Colonic mucosa (tissue), 4 donors: ENCODE measurements at regions not wholly inside any gene's neighbourhood (a gene's known extent, or its start where the extent isn't known, plus 50 kb on each side); places are given as distances from the start of the nearest gene placed in this dataset.

Source experiments
- DNase-seq: peaks from one replicate; pipeline ENCODE4 v3.0.0-alpha.2; 2020
- H3K27ac ChIP-seq: fragments of 200-600 bp; one replicate; pipeline ENCODE4 v1.8.0; 2021
- H3K27me3 ChIP-seq: fragments of 200-600 bp; one replicate; pipeline ENCODE4 v1.8.0; 2021
- H3K36me3 ChIP-seq: fragments of 200-600 bp; one replicate; pipeline ENCODE4 v1.8.0; 2021
- H3K4me1 ChIP-seq: fragments of 200-600 bp; one replicate; pipeline ENCODE4 v1.8.0; 2021; ENCODE audit warnings: mild to moderate bottlenecking
- H3K4me3 ChIP-seq: fragments of 200-600 bp; one replicate; pipeline ENCODE4 v1.8.0; 2021
- H3K9ac ChIP-seq, 2 donors: one replicate each; pipeline ENCODE4 v1.7.0; 2013; ENCODE audit warnings: control low read depth in 2 of 2, low read depth in 2 of 2, low read length in 2 of 2
- H3K9me3 ChIP-seq: fragments of 200-600 bp; one replicate; pipeline ENCODE4 v1.8.0; 2021
- intact Hi-C: fragments of 100-400 bp; cut with DNase I; formaldehyde crosslinking; loops from one replicate; pipeline ENCODE4 v1.14.1; 2022
- TF ChIP-seq, protein P1 (sequence below): fragments of 200-600 bp; IDR thresholded peaks from one replicate; pipeline ENCODE4 v1.8.0; 2022; ENCODE audit warnings: antibody characterized with exemption, mild to moderate bottlenecking
- donor health status: healthy.
- donor health status: DM: no; HTN: no; CAD: no.
- donor health status: DM: no; HTN: no; CAD: no.

DNA sequence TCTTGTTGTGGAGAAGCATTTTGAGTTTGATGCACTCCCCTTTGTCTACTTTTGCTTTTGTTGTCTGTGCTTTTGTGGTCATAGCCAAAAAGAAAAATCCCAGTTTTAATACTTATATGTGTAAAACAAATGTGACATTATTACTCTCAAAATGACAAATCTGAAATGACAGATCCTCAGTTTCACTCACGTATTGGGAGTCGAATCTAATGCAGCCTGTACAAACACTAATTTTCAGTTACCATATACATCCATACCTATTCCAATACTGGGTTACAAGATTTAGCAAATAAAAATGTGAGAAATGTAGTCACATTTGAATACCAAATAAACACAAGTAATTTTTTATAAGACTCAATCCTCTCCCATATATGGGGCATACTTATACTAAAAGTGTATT, 148.2 kb upstream of the ZNF516 start:
- intact Hi-C loops = no loop called here
- Histone ChIP-seq H3K9ac (no peak overlapping the region), H3K36me3 (no peaks in the 10 kb centered on the region), H3K4me1 (no peaks in the 10 kb centered on the region), H3K9me3 (no peaks in the 10 kb centered on the region), H3K4me3 (no peak overlapping the region), H3K27ac (no peak overlapping the region), H3K27me3 (no peaks in the 10 kb centered on the region)
- no peak for DNase-seq
- TF ChIP-seq, protein P1, sequence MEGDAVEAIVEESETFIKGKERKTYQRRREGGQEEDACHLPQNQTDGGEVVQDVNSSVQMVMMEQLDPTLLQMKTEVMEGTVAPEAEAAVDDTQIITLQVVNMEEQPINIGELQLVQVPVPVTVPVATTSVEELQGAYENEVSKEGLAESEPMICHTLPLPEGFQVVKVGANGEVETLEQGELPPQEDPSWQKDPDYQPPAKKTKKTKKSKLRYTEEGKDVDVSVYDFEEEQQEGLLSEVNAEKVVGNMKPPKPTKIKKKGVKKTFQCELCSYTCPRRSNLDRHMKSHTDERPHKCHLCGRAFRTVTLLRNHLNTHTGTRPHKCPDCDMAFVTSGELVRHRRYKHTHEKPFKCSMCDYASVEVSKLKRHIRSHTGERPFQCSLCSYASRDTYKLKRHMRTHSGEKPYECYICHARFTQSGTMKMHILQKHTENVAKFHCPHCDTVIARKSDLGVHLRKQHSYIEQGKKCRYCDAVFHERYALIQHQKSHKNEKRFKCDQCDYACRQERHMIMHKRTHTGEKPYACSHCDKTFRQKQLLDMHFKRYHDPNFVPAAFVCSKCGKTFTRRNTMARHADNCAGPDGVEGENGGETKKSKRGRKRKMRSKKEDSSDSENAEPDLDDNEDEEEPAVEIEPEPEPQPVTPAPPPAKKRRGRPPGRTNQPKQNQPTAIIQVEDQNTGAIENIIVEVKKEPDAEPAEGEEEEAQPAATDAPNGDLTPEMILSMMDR = no peak

DNA sequence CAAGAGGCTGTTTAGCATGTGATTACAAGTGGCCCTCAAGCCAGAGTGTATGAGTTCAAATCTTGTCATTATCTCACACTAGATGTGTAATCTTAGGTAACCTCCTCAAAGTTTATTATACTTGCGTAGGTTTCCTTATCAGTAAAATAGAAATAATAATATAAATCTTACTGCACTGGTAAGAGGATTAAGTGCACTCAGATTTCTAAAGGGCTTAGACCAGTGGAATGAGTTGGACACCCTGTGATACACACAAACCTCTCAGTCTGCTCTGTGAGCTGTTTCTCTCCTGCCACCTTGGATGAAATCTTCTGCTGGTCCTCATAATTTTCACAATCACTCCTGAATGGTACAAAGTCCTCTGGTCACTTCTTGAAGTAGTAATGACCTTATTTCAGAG, 145.4 kb upstream of the ZNF516 start:
- TF ChIP-seq, protein P1 = no peak
- Histone ChIP-seq H3K9me3 (no peaks in the 10 kb centered on the region), H3K27ac (no peak overlapping the region), H3K4me1 (no peaks in the 10 kb centered on the region), H3K9ac (no peak overlapping the region), H3K27me3 (no peaks in the 10 kb centered on the region), H3K4me3 (no peak overlapping the region), H3K36me3 (no peaks in the 10 kb centered on the region)
- intact Hi-C loops = no loop called here
- DNase-seq = no peak

DNA sequence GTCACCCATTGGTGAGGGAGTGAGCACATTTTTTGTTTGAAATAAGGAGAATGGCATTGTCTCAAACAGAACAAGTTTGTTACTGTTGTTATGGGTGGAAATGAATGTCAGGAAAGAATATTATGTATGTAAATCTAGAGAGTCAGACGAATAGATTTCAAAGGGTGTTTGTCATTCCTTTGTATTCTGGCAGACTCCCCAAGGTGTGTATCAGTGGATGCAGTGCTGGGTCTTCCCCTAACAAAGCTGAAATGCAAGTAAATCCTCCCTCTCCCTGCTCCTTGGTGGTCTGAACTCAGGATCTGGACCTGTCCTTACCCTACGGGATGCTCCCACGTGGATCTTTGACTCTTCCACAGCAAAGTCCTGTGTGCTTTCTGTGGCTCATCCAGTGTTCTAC, 139.5 kb upstream of the ZNF516 start:
- no peak overlapping the region for H3K9ac ChIP-seq
- DNase-seq = no peak
- TF ChIP-seq, protein P1 = no peak
- H3K4me3 ChIP-seq = no peak overlapping the region
- H3K9me3 ChIP-seq = no peaks in the 10 kb centered on the region
- intact Hi-C loops = no loop called here
- H3K27me3 ChIP-seq = no peaks in the 10 kb centered on the region
- H3K4me1 ChIP-seq = no peaks in the 10 kb centered on the region
- H3K36me3 ChIP-seq = no peaks in the 10 kb centered on the region
- no peak overlapping the region for H3K27ac ChIP-seq

DNA sequence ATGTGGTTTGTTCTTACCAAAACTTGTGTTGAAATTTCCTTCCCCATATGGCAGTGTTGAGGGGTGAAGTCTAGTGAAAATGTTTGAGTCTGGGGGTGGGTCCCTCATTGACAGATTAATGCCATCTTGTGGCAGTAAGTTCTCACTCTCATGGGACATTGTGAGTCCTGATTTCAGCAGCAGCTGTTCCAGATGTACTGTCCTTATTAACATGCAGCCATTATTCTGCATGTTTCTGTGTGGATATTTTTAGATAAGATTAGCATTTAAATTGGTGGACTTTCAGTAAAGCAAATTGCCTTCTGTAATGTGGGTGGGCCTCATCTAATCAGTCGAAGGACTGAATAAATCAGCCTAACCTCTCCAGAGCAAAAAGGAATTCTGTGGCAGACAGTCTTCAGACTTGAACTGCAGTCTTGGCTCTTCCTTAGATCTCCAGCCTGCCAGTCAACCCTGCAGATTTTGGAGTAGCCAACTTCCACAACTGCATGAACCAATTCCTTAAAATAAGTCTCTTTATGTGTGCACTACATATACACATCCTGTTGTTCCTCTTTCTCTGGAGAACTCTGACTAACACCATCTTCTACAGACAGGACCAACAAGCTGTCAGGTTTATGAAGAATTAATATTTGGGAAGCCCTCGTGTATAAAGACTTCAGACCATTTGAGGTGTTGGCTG, 138.7 kb upstream of the ZNF516 start:
- Histone ChIP-seq H3K4me3 (no peak overlapping the region), H3K27me3 (no peaks in the 10 kb centered on the region), H3K9ac (no peak overlapping the region), H3K9me3 (no peaks in the 10 kb centered on the region), H3K36me3 (no peaks in the 10 kb centered on the region), H3K27ac (no peak overlapping the region), H3K4me1 (no peaks in the 10 kb centered on the region)
- TF ChIP-seq, protein P1 = no peak
- DNase-seq = no peak
- intact Hi-C loops = no loop called here

DNA sequence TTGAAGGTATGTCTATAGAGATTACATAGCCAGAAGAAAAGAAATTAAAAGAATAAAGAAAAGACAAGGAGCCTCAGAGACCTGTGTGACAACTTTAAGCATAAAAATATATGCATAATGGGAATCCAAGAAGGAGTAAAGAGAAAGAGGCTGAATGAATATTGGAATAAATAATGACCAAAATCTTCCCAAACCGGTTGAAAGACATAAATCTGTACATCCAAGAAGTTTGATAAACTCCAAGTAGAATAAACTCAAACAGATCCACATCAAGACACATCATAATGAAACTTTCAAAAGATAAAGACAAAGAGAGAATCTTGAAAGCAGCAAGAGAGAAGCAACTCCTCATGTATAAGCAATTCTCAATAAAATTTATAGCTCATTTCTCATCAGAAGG, 132.4 kb upstream of the ZNF516 start:
- intact Hi-C loops = no loop called here
- Histone ChIP-seq H3K4me3 (no peak overlapping the region), H3K9ac (no peak overlapping the region), H3K4me1 (no peaks in the 10 kb centered on the region), H3K9me3 (no peaks in the 10 kb centered on the region), H3K27me3 (no peaks in the 10 kb centered on the region), H3K27ac (no peak overlapping the region), H3K36me3 (no peaks in the 10 kb centered on the region)
- DNase-seq = no peak
- TF ChIP-seq, protein P1 = no peak
